ENCODE measurements at regions not wholly inside any gene's neighbourhood (a gene's known extent, or its start where the extent isn't known, plus 50 kb on each side); places are given as distances from the start of the nearest gene placed in this dataset.

DNA sequence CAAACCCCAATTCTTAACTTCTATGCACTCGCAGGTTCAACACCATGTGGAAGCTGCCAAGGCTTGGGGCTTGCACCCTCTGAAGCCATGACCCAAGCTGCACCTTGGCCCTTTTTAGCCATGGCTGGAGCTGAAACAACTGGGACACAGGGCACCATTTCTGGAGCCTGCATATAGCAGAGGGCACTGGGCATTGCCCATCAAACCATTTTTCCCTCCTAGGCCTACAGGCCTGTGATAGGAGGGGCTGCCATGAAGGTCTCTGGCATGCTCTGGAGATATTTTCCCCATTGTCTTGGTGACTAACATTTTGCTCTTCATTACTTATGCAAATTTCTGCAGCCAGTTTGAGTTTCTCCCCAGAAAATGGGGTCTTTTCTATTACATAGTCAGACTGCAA, 484.7 kb downstream of the EPHA7 start:
- FAIRE-seq = no peak

- FAIRE-seq = no peak
Observed at GRCh38 chr6:92930171-92930570, 489.2 kb downstream of the EPHA7 start.

DNA sequence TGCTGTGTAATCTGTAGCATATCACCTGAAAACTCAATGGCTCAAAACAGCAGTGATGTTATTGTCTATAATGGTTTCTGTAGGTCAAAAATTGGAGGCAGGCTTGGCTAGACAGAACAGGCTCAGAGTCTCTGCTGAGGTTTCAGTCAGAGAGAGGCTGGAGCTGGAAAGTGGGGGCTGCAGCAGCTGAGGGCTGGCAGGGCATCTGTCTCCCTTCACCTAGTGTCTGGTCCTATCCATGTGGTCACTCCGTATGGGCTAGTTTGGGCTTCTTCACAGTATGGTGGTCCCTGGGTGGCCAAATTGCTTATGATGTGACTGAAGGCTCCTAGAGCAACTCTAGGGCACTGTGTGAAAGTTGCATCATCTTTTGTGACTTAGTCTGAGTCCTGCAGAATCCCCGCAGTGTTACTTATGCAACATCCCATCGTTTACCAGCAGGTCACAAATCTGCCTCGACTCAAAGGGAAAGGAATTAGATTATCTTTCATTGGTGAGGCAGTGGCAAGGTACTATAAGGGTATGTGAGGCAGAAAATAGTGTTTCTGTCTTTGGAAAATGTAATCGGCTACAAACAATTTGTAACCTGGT, 497.0 kb downstream of the EPHA7 start:
- FAIRE-seq = no peak

DNA sequence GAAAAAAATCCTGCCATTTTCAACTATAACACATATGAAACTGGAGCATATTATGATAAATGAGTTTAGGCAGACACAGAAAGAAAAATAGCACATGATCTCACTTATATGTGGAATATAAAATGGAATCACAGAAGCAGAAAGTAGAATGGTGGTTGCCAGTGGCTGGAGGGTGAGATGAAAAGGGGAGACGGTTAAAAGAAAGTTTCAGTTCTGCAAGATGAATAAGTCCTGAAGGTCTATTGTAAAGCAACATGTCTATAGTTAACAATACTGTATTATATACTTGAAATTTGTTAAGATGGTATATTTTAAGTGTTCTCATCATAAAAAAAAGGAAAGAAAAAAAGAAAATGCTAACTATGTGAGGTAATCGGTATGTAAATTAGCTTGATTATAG, 503.9 kb downstream of the EPHA7 start:
- FAIRE-seq = no peak

GRCh38 chr6:92911301-92911700, 508.1 kb downstream of the EPHA7 start:
- no peak for FAIRE-seq

- FAIRE-seq = no peak
Observed at GRCh38 chr6:92910646-92911045, 508.7 kb downstream of the EPHA7 start.

DNA sequence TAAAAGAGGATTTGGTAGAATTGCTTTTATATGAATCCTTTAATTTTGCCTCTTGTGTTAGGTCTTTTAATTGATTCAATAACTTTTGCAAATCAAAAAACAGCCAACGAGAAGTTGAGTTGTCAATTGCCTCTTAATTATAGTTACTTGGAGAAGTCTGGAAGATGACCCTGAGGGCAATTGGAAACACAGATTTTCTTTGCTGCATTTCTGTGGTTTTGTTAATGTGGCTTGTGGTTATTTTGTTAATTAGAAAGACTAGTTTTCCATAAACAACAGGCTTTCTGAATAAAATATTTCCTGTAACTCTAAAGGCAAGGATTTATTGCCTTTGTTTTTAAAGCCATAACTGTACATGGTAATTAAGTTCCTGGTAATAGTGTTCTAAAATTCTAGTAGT, 513.0 kb downstream of the EPHA7 start:
- no peak for FAIRE-seq

- no peak for FAIRE-seq
Observed at GRCh38 chr6:92893741-92894140, 525.6 kb downstream of the EPHA7 start.

DNA sequence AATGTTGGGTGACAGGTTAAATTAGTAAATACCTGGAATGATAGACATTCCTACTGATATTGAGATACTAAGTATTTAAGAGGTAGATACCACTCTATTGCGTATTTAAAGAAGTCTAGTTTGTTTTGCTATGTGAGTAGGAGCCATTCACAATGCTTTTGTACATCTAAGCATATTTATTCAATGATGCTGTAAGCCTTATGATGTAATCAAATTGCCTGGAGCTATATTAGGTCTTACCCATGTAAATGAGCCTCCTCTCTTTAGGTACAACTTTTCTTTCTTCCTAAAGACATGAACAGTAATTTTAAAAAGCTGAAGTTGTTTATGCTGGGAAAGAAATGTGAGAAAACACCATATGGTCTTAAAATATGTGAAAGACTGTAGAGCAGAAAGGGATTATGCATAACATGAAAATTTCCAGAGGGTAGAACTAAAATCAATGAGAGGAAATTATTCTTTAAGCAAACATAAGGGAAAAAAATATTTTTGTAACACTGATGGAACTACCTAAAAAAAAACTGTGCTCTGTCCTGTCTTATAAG, 526.7 kb downstream of the EPHA7 start:
- no peak for FAIRE-seq

DNA sequence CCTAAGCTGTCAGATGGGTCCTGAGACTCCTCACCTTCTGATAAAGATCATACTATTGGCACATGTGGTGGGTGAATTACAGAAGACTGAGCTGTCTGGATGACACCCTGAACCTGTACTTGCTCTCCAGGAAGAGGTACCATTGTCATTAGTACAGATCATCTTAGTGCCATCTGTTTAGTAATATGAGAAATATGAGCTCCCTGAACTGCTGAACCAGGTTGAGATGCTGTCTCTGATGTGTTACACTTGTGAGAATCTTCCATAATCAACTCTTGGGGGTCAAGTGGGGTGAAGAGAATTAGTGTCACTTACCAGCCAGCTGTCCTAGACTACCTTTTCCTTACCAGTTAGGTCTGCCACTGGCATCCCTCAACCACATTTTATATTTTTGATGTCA, 531.0 kb downstream of the EPHA7 start:
- FAIRE-seq = no peak

DNA sequence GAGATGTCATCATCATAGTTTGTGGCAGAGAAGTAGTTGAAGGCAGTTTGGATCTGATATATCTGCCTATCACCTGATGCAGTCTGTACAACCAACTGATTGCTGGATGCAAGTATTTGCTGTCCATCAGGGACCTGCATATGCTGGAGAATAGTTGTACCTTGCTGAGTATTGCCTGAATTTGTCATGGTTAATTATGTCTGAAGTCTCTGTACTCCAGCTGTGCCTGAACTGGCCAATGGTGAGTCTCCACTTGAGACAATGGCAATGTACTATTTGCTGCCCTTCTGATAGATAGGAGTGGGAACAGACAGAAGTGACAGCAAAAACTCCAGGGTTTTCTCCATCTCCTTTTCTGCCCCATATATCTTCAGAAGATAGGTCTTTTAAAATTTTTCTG, 531.5 kb downstream of the EPHA7 start:
- FAIRE-seq = no peak

GRCh38 chr6:92879526-92879925, 539.8 kb downstream of the EPHA7 start:
- no peak for FAIRE-seq

GRCh38 chr6:92864966-92865555, 554.3 kb downstream of the EPHA7 start:
- FAIRE-seq = no peak

DNA sequence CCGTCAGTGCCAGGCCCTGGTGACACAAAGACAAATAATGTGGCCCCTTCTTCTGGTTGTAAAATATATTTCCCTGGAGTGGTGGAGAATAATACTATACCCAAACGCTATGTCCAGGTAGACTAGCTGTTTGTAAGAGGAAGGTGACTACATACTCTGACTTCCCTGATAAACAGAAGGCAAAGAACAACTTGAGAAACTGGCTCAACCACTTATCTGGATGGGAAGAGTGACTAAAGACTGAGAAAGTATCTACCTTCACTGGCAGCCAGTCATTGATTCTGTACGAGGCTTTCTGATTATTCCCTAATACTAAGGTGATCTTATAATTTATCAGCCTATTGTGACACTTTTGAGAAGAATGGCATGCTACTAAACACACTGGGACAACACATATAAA, 569.7 kb downstream of the EPHA7 start:
- no peak for FAIRE-seq

GRCh38 chr6:92848901-92849300, 570.5 kb downstream of the EPHA7 start:
- FAIRE-seq = no peak

GRCh38 chr6:92848459-92848858, 570.9 kb downstream of the EPHA7 start:
- no peak for FAIRE-seq

DNA sequence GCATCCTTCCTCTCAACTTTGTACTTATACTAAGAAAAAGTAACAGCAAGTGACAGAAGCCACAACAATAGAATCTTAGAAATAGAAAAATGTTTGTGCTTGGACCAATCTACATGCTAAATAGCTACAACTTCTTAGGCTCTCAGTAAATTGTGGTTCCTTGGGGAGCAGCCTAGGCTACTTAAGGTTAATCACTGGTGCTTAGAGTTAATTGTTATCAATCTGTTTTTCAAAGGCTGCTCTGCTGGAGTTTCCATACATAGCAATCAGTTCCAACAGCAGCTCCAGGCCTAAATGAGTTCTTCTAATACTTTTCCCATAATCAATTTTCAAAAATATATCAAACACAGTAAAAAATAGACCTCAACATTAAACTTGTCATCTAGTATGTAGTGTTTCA, 571.4 kb downstream of the EPHA7 start:
- no peak for FAIRE-seq

GRCh38 chr6:92840246-92840930, 579.0 kb downstream of the EPHA7 start:
- no peak for FAIRE-seq

GRCh38 chr6:92828788-92829187, 590.6 kb downstream of the EPHA7 start:
- FAIRE-seq = peak; percentile 71

GRCh38 chr6:92827104-92827503, 592.3 kb downstream of the EPHA7 start:
- no peak for FAIRE-seq

GRCh38 chr6:92826633-92827032, 592.7 kb downstream of the EPHA7 start:
- no peak for FAIRE-seq

DNA sequence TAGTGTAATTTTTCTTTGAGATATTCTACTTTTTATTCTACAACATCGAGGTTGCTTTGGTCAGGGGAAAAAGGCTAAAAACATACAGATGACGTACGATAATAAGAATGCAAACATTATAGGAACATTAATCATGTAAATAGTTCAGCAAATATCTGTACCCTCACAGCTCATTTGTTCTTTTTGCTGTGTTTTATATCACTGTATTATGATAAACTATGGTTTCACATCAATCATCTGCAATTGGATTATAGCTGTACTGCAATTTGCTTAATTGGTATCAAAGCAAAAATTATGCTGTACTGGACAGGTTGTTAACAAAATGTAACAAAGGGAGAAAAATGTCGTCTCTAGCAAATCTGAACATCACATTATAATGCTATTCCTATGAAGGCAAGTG, 597.1 kb downstream of the EPHA7 start:
- no peak for FAIRE-seq

DNA sequence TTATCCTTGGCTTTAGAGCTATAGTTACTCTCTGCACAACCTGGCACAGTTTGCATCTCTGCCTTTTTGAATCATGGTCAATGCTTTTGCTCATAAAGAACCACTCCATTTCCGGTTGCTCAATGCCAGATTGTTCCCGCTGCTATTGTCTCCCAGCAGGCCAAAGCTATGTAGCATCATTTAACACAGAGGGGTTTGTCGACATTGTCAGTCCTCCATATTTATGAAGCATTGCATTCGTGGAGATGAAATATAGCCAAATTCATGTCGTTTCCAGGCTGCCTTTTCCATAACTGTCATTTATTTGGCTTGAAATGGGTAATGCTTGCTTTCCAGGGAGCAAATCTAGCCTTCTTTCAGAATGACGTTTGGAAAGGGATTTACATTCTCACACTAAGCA, 598.8 kb downstream of the EPHA7 start:
- no peak for FAIRE-seq

DNA sequence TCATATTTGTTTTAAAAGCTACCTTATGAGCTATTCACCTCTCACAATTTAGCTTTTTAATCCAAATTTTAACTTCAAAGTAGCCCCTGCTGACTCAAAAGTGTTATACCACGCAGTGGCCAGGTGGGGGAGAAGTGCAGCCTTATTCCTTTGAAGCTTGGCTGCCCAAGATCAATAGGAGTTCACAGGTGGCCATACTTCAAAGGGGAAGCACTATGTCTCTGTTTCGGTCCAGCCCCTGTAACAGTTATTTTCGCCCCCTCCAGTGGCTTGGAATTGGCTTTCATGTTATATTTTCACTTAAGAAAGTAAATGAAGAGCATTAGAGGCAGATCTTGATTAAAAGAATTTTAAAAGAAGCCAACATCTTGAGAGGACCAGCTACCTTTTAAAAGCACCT, 608.4 kb downstream of the EPHA7 start:
- no peak for FAIRE-seq

Data from colon (tissue), 2 donors.